Activated CD4-positive, CD25-positive, alpha-beta regulatory T cell treated with anti-CD3 and anti-CD28 coated beads, Interleukin-2, amount 50 U/mL, for 72 hours (primary cell): ENCODE measurements at regions not wholly inside any gene's neighbourhood (a gene's known extent, or its start where the extent isn't known, plus 50 kb on each side); places are given as distances from the start of the nearest gene placed in this dataset.

Experiments
- DNase-seq: peaks from one replicate; pipeline ENCODE4 v3.0.0; 2021

DNA sequence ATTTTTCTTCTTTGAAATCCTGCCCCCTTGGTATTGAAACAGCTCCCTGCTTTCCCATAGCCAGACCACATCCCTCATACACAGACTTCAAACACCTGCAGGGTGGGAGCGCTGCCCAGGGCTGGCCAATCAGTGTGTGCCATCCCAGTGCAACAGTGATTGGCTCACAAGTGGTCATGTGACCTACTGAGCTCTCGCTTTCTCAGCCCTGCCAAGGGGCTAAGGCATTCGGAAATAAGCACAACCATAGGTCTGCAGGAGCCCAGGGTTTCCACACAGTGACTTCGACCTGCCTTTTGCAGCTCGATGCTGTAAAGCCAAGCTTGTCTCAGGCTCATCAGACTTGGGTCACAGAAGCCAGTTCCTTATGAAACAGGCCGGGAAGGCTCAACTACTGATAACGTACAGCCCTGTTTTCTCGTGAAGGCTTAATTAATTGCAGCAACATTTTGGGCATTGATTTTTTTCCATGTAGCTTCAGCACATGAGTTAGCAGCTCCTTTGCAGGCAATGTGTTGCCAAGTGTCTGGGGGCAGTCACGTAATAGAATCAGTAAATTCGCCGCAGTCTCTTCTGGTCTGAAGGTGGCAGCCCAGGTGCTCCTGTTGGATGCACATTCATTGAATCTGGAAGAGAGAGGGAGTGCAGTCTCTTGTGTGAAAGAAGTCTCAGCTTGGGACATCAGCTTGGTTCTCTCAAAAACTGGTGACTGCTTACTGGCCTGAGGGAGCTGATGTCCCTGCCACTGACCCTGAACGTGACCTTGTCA, 1091.8 kb downstream of the AACS start:
- DNase-seq = no peak

DNA sequence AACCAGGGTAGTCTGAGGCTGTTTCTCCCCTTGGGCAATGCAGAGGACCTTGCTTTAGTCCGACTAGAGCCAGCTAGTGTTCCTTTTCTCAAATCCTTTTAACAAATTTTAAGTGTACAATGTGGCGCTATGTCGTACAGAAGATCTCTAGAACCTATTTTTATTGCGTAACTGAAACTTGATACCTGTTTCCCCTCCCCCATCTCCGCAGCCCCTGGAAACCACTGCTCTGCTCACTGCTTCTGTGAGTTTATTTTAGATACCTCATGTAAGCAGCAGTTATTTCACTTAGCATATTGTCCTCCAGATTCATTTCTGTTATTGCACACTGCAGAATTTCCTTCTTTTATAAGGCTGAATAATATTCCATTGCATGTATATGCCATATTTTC, 1092.3 kb downstream of the AACS start:
- DNase-seq = no peak

DNA sequence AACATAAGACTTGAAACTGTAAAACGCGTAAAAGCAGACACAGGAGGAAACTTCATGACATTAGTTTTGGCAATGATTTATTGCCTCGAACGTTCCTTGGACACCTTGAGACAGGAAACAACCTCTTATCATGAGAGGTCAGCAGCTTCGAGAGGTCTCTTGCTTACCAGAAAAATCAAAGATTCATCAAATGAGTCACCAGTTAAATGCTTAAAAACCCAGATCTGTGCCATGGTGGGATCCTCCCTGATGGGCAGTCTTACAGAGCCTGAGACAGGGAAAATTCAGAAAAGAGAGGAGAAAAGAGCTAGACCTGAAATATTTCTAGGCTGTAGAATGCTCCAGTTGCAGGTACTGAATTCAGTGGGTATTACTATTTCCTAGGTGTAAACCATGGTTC, 1093.9 kb downstream of the AACS start:
- DNase-seq = no peak

DNA sequence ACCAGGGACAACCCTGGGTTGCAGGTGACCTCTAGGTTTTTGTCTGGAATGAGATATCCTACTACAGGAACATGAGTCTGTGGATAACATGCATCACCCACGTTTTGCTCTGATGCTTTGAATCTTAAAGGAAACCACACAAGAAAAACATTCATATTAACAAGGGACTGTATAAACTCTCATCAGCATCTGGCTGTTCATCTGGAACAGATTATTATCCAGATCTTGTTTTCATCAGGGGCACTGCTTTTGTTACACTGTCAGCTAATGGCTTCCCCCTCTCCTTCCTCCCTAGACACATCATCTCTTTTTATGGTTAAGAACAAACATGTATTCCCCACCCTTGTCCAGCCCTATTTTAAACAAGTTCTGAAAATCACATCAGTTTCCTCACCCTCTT, 1095.7 kb downstream of the AACS start:
- DNase-seq = no peak

DNA sequence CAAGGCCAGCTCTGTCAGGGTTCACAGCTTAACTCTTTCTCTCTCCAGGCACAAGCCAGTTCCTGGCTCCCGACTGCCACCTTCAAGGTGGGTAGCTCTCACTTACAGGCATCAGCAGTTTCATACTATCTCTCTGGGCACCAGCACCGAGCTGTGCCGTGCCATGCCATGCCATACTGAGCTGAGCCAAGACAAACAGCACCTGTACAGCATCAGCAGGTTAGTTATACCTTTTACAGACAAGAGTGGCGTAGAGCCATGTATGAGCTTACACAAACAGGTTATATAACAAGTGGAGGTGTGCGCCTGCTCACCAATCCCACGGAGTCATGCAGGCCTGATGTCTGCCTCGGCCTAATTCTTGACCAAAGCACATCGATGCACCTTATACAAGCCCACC, 1098.7 kb downstream of the AACS start:
- no peak for DNase-seq

DNA sequence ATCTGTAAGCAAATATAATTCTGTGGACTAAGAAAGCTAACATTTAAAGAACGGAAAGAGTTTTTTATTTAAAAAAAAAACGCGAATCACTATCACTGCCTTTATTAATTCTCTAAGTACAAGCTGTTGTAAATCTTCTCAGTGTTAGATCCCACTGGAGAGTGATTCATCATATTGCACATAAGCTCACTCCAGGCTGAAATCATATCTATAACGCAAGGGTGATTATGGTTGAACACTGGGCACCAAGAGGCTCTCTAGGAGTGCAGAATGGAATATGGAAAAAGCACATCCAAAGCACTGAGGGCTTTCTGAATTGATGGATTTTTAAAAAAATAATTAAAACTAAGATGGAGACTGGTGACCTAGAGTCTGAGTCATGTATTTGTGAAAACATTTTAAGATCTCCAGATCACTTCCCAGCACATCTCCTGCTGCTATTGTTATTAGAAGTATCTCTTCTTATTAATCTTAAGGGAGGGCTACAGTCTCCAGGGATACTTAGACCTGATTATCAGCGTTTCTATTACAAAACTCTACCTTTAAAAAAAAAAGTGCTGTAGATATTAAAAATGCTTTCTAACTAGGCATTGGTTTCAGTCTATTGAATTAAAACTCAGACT, 1106.8 kb downstream of the AACS start:
- no peak for DNase-seq

DNA sequence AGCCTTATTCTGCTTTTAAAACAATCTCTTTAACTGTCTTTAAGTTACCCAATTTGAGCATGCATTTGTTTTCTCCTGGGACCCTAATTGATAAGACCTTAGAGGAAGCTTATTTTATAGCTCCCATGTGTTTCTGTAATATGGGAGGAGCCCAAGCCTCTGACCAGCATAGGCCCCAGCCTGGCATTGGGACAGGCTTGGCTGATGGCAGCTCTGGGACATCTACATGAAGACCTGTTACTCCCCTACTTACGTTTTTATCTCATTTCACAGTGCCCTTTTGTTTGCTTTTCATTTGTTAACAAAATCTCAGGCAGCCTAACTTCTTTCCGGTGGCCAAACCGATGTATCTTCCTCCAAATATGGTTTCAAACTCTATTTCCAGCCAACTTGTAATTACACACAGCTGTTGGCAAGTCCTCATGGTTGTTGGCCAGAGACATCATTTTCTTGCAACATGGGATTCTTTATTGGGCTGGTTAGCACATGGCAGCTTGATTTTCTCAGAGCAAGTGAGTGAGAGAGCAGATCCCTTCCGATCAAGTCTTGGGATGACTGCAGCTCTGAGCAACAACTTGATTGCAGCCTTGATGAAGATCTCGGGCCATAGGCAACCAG, 1117.5 kb downstream of the AACS start:
- DNase-seq = no peak

DNA sequence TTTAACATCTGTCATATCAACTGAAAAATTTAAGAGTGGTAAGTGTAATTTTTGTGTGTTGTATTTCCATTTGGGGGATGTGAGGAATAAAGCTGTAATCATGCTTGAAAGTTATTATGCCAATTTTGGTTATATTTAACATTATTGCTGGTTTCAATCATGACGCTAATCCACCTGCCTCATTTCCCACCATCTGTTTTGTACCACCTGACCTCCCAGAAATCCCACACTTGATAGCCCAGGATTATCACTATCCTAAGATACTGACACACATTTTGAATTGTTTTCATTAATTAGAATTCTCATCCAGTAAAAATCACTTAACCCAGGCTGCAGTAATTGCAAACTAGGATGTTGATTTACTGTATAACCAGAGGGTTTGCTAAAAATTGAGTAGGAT, 1119.8 kb downstream of the AACS start:
- no peak for DNase-seq

DNA sequence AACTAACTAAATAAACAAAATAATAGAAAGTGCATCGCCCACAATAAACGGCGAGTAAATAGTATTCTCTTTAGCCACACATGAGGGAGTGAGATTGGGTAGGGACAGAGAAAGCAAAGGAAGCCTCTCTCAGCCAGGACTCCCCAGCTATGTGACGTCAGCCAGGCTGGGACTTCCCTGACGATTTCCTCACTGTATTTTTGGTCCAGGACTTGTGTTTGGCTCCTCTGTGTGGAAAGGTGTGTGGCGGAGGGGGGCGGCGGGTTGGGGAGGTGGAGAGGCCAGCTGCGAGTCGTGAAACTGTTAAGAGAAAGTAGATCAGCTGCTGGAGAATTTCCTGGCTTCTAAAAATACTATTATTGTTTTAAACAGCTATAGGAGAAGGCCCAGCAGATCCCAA, 1124.6 kb downstream of the AACS start:
- DNase-seq = no peak

DNA sequence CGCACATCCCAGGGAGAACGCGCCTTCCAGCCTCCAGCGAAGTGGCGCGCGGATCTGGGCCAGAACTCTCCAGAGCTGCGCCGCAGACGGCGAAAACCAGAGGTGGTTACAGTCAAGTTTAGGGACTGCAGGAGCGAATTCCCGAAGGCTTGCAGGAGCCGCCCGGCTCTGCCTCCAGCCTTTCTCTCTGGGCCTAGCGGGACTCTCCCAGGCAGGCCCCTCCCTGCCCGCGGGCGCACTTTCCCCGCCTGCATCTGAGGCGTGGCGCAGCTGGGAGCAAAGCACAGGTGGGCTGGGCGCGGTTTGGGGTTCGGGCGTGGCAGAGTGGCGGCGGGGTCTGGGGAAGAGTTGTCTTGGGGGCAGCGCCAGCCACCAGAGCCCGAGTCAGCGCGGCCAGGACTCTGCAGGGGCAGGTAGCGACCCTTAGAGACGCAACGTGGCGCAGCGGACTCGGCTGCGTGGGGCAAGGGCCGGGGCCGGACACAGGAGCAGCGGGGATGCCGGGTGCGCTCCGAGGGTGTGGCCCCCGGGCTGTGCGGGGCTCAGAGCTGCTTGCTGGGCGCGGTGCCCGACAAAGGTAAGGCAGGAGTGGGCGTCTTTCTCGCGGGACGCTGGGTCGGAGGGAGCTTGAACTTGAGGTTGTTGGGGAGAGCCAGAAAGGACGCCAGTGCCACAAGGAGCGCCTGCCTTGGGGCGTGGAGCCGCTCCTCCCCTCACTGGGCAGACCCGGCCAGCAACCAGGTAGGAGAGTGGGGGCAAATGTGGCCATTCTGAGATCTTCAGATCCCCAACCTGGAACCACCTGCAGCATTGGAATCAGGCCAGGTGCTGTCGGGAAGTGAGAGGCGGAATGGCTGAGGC, 1126.0 kb downstream of the AACS start:
- DNase-seq = no peak

DNA sequence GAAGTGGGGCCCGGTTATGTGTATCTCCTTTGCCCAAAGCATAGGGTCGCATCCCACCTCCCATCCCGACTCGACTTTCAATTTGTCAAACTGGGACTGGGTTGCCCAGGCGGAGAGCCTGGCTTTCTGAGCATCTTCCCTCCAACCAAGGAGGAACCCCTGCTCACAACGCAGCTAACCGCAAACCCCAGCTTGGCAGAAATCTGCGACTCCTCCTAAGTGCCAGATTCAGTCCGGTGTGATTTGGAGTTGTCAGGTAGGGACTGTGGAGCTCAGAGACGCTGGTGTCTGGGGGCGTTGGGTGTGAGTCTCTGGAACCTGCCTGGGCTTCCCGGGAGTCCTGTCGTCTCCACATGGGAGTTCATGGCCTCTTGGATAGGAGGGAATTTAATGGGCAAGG, 1126.7 kb downstream of the AACS start:
- DNase-seq = no peak

DNA sequence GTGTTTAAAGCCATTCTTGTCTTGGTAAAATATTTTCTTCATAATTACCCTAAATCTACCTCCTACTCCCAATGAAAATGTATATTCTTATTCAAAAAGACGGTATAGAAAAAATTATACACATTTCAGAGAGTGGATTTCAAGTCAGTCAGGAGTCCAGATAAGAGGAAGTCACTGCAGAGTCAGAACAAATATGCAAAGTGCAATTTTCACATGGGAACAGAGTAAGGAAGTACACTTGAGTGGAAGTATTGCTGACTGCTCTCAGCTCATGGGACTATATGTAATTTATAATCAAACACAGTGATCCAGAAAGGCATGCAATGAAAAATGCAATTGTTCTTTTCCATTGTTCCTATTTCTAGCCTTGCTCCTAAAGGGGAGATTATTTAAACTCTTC, 1128.0 kb downstream of the AACS start:
- no peak for DNase-seq

DNA sequence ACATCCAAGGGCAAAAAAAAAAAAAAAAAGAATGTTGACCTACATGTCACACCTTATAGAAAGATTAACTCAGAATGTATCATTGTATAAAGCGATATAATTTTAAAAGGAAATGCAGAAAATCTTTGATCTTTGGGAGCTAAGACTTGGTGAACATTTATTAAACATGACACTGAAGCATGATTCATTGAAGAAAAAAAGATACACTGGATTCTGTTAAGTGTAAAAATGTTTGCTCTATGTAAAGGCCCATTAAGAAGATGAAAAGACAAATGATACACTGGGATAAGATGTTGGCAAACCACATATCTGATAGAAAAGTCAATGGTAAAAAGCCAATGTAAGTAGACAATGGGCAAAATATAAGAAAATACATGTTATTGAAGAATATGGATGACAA, 1131.0 kb downstream of the AACS start:
- no peak for DNase-seq

DNA sequence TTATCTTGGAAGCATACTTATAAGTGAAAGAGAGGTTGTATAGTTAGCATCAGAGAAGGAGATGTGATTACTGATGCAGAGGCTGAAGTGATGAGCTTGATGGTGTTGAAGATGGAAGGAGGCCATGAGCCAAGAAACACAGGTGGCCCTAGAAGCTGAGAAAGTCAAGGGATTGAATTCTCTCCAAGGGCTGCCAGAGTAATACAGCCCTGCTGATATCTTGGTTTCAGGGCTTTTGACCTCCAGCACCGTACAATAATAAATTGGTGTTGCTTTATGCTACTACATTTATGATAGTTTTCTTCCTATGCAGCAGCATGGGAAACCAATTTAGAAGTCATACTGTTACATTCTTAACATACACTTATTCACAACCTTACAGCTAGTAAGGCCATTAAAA, 1133.3 kb downstream of the AACS start:
- DNase-seq = no peak

DNA sequence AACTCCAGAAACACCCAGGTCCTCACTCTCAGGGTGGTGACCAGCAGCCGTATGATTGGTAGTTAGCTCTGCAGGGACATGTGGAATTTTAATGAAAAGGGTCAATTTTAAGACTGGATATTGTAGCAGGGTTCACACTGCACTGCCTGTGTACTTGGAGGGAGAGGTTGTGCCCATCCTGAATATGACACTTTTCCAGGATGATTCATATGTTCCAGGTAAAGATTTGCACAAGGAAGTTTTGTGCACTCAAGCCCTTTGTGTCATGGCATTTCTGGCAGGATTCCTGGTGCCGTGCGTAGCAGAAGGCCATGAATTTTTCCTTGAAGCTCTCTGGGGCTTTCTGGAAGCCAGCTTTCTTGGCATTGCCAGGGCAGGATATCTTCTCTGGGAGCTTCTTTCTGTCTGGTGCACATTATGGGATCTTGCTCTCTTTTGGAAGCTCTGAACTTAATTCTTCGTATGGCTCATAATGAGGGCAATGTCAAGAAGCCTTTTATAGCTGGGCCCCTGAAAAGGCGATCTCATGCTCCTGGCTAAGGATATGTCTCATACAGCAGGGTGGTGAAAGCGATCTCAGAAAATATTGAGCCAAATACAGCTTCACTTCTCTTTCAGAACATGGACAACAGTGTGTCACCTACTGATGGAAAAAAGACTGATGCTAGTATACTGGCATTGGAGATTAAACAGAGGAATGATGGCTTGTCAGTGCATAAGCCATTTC, 1133.9 kb downstream of the AACS start:
- DNase-seq = no peak

DNA sequence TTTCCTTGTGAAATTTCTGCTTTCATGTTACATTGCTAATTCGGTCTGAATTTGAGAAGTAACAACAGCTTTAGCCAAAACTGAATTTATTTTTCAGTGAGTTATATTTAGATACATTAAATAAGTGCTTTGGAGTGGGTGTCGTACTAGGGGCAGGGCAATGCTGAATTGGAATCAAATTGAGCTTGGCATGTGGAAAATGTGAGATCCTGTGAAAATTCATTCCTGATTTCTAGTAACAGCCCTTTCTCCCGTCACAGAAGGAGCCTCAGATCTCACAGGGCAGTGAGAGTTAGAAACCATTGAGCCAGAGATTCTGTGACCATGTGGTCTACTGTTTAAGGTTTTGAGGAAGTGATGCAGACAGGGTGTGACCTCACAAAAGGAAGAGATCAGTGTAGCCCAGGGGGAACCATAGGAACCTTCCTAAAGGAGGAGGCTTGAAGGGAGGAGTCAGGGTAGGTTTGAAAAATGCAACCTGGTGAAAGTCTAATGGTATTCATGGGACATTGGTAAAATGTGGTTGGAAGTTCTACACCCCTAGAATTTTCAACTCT, 1136.8 kb downstream of the AACS start:
- no peak for DNase-seq

DNA sequence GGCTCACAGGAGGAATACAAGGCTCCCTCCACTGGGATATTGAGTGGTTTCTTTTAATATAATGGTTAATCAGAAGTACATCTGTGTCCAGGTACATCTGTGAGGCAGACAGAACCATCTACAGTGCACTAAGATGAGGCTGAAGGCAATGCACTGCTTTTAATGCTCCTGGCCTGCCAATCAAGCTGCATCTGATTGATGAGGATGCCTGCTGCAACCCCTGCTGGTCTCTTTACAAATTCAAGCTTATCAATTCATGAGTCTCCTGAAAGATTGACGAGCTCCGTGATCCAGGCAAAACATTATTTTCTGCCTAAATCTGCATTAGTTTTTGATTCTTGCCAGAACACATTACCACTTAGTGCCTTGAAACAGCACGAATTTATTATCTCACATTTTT, 1139.1 kb downstream of the AACS start:
- no peak for DNase-seq

DNA sequence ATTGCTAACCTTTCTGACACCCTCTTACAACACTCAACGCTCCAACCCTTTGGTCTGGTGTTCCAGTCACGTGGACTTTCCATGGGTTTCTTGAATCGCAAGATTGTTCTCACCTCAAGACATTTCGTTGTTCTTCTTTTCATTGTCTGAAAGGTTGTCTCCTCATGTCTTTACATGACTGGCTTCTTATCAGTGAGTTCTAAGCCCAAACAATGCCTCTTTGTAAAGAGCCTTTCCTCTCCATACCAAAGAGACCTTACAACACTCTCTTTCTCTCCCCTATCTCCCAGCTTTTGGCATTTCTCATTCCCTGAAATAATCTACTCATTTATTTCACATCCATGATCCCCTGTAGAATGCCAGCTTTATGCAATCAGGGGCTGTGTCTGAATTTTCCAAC, 1144.8 kb downstream of the AACS start:
- no peak for DNase-seq

DNA sequence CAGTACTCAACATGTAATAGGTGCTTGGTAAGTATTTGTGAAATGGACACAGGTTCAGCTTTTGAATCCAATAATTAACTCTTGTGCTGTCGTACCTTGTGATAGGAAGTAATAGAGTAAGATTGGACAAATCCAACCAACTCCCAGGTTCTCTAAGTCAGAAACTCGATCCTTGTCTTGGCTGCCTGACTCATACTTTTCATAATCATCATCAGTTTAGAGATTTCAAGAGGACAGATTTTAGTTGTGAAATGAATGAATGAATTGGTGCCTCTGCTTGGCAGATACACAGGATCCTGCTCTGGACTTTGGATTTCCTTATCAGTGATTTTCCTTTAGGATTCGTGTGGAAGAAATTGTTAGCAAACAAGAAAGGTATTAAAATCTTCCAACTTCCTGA, 1145.2 kb downstream of the AACS start:
- DNase-seq = no peak

DNA sequence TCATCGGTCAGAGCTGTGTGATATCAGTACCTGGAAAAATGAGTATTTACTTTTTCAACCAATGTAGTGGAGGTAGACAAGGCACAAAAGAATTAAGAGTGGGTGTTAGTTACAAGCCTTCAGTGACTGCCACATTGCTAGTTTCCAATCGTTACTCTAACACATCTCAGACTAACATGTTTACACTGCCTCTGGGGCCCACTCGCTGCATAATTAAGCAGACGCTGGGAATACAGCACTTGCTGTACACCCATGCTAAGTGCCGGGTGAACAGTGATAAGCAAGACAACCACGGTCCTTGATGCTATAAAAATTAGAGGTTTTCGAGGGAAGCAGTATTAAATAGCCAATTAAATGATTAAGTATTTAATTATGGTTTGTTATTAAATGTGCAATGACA, 1147.6 kb downstream of the AACS start:
- DNase-seq = no peak

DNA sequence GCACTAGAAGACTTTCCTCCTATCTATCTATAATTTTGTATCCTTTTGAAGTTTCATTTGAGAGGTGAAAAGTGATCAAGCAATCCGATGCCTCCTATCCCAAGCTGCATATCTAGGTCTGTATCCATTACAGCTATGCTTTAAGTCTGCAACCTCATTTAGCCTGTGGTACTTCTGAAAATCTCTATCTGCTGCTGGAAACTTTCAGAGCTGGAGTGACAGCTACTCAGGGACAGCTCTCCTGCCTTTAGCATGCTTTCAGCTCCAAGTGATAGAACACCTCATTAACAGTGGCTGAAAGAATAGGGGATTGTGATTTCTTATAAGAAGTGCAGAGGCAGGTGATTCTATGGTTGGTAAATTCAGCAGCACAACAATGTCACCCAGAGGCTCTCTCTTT, 1153.5 kb downstream of the AACS start:
- DNase-seq = no peak

DNA sequence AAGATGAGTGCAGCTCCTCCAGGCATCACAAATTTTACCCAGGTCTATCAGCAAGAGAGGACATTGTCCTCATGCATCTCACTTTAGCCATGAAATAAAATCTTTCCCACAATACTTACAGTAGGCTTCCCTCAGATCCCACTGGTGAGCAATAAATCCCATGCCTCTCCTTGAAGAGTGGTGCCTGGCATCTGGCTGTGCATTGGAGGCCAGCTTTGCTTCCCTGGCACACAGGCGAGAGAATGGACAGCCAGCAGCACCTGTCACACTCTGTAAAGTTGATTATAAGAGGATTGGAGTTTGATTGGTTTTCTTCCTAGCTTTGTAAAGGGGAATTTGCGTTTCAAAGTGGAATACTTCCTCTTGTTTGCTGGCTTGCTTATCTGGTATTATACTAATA, 1153.9 kb downstream of the AACS start:
- no peak for DNase-seq
